HG02884 (cell line): ENCODE measurements at regions not wholly inside any gene's neighbourhood (a gene's known extent, or its start where the extent isn't known, plus 50 kb on each side); places are given as distances from the start of the nearest gene placed in this dataset.
A peak's percentile ranks its signal among the peaks of the same experiment; 100 is the strongest.

Experiments
- ATAC-seq: cut with Tn5 transposase; IDR thresholded peaks from one replicate; pipeline ENCODE4 v1.9.1; 2021; ENCODE audit warnings: mild to moderate bottlenecking, moderate library complexity; ENCODE audit not compliant: unreplicated experiment

DNA sequence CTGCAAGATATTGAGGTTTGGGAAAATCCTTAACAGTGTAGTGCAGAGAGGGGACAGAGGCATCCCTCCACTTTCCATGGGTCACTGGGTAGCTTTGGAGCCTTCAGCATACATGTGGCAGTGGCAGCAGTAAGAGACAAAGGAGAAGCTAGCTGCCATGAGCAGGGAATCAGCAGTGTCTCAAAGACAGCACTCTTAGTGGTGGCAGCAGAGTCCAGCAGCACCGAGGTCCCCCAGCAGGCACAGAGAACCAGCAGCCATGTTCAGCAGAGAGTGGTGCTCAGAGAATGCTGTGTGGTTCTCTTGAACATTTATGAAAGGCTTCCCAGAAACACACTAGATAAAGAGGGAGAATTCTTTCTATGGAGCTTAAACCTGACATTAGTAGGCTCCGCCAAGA is 308.5 kb downstream of the CENPC start:
- no peak for ATAC-seq

DNA sequence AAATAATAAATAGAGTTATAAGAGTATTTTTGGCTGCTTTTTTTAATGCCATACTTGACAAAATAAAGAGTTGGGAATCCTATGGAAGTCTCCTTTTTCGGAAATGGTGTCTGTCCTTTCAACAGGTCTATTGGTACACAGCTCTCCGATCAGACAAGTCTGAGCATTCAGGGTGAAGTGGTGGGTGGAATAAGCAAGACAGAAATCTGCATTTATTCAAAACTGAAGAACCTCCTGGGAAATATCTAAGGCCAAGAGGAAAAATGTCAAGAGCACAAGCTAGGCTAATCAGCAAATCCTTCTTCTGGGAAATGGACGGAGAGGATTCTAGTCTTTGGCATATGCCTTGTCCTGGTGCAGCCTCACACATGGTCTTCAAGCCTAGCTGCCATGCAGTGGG is 309.0 kb downstream of the CENPC start:
- ATAC-seq, result no peak

DNA sequence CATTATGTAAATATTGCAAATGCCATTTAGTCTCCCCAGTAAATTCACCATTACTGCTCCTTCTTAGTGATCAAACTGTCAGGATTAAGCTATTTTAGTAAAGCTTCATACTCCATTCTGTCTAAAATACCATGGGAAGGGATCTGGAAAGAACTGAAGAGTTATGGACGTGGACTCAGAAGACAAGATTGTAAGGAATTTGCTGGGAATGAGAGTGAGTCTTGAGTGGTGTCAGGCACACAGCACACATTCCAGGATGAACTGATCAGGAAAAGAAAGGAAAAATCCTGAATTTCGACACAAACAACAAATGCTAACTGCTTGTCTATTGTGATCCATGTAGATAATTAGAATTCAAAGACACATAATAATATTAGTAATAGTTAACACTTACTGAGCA is 311.0 kb downstream of the CENPC start:
- no peak for ATAC-seq

DNA sequence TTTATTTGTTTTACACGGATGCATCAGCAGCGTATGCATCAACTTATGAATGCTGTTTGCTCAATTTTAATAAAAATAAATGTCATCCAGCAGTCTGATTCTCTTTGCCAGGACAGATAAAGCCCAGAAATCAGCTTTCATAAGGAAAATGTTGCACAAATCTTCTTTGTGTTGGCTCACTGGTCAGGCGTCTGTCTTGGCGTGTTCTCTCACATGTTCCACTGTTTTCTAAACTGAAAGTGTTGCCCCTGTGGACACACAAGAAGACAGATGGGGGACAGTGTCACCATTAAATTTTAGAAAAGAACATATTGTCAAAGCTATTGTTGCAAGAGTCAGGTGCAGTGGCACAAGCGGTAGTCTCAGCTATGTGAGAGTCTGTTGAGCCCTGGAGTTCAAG is 316.2 kb downstream of the CENPC start:
- ATAC-seq, result no peak

DNA sequence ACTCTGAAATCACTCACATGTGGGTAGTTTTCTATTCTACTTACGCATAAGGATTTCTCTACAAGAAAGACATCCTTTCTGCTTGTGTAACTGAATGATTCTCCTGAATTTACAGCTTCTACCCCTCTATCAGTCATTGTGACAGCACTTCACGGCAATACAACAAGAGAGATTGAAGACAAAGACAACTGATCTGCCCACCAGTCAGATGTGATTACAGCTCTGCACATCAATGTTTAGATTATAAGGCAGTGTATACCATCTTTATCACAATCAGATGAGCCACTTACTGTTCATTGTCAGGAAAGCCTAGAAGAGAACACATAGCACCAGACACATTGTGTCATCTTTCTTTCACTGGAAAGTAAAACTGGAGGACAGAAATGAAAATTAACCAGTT is 324.4 kb downstream of the CENPC start:
- no peak for ATAC-seq

DNA sequence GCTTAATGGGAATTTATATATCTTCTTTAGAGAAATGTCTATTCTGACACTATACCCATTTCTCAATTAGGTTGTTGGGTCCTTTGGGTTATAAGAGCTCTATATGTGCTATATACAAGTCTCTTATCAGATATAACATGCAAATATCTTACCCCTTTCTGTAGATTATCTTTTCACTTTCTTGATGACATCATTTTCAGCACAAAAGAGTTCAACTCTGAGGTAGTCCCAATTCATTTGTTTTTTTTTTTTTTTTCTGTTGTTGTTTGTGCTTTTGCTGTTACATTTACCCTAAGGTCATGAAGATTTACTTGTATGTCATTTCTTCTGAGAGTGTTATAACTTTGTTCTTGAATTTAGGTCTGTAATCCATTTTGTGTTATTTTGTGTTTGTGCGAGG is 326.4 kb downstream of the CENPC start:
- ATAC-seq, result no peak

DNA sequence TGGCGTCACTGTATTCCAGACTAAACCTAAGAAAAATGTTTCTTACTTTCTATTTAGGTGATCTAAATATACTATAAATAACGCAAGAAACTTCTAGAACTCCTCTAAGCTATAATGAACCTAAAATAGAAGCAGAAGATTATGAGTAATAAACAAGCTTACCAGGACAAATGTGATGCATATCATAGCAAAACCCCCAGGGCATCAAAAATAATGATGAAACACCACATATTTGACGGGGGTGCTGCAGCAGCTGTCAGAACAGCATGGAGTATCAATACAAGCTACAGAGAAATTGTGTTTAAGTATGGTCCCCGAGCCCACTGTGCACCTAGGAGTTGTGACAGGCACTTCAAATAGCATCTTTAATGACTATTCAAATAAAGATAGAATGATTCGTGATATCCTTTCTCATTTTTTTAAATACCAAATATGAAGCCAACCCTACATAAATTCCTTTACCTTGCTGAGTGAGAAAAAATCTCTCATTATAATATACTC is 337.3 kb downstream of the CENPC start:
- no peak for ATAC-seq

DNA sequence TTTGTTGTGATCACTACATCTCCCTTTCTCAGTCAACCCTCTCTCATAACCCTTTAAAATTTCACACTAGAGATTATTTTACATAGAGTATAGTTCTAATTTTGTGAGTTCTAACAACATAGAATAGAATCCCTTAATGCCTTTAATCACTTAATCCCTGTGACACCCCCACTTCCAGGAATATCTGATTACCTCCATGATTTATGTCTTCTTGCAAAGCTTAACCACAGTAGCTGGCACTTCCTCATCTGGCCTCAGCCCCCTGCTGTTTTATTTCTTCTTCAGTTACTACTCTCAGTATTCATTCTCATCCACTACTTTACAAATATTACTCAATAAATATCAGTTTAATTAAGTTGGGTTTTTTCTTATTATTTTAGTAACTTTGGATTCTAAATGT is 340.9 kb downstream of the CENPC start:
- ATAC-seq, result no peak

DNA sequence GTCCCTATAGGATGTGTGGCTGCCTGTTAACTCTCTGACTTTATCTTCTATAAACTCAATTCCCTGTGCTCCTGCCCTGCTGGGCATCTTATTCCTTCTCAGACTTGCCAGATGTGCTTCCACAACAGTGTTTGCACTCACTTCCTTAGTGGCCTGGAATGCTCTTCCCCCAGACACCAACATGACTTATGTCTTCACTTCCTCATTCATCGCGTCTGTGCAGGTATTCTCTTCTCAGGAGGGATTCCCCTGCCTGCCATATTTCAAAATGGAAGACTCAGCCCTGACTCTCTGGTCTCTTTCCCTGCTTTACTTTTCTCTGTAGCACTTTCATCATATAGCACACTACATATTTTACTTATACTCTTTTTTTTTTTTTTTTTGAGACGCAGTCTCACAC is 344.0 kb downstream of the CENPC start:
- peak; percentile 54 for ATAC-seq

DNA sequence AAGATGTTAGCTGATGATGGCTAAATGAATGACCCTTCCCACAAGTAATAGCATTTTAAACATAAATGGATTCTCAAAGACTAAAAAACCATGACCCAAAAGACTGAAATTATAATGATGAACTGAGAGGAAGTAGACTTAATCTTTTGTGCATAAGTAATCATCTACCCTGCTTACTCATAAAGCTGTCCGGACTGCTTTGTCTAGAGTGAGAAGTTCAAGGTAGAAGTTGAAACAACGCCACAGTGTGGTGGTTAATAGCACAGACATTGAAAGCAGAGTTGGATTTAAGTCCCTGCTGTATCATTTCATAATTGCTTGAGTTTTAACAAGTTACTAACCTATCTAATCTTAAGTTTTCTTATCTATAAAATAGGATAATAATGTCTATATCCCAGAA is 346.6 kb downstream of the CENPC start:
- ATAC-seq, result no peak

DNA sequence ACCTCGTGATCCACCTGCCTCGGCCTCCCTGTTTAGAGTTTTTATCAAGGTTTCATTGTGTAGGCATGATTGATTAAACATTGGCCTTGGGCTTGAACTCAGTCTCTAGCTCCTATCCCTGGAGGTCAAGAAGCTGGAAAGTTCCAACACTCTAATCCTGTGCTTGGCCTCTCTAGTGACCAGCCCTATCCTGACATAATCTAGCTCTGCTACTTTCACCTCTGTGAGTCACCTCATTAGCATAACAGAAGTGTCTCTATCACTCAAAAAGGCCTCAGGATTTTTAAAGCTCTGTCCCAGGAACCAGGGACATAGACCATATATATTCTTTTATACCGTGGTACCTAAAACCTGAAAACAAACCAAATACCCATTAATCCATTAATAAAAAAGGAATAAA is 377.5 kb downstream of the CENPC start:
- no peak for ATAC-seq

DNA sequence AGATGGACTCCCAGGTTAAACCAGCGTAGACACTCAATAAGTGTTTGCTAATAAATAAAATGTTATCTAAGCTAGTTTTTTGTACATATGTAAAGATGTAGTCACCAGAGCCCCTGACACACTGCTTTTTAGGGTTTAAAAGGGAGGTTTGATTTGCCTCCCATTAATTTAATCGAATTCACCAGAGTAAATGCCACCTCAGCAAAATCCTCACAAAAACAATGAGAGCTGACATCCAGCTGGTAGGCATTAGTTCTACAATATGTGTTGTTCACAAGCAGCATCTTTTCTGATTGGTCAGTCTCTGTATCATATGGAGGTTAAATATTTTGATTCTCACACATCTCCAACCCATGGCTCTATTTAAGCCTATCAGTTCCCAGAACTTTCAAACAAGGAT is 382.6 kb downstream of the CENPC start:
- no peak for ATAC-seq

DNA sequence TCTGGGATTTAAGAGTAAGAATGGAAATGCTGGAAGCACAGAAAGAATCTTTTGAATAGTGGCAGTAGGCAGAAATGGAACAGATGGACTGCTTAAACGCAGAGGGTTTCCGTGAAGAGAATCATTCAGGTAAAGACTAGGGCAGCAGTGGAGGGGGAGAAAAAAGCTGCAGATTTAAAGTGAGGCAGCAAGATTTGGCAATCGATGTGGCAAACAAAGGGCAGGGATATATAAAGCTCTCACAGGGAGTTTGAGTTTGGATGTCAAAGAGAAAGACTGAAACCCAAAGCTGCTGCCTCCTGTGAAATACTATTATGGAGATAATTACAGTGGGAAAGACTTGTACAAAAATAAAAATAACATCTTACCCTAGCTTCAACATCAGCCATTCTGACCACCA is 384.0 kb downstream of the CENPC start:
- ATAC-seq, result no peak

DNA sequence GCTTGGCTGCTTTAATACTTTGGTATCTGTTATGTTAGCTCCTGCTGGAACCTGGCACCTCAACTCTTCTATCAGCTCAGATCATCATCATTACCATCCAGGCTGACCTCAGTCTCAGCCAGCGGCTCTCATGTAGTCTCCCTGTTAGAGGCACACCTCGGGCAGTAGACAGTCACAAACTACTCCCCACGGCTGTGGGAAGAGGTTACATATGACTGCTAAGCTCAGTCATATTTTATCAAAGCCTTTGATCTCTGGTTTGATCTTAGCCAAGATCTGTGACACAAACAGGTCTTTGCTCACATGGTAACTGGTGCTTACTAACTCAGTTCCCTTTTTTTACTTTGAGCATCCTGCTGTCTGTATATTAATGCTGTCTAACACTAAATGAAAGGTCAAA is 384.9 kb downstream of the CENPC start:
- ATAC-seq, result no peak

DNA sequence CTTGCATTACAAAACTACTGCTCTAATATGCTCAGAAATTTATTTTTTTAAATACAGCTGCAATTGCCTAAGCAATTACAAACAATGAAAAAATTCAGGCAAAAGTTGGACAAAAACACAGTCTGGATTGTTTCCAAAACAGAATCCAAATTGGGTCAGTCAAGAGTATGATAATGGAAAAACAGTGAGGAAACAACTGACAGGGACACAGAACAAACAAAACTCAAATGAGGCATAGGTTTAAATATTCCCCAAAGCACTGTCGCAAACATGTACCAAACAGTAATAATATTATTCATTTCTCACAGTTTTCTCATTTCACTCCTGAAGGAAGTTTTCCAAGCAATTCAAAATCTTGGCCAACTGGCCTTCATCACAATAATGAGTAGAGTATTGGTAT is 386.6 kb downstream of the CENPC start:
- no peak for ATAC-seq

DNA sequence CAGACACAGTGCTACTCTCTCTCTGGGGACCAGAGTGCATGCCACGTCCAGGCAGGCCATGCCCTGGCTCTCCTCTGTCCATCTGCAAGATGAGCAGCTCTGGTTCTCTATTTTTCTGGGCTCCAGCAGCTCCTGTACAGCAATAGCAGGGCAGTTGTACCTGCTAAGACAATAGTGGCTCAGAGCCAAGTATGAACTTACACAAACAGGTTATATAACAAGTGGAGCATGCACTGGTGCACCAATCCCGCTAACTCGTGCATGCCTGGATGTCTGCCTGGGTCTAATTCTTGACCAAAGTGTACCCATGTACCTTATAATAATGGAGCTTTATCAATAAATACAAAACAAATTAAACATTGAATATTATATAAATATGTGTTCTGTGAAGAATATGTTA is 392.3 kb downstream of the CENPC start:
- ATAC-seq, result no peak

DNA sequence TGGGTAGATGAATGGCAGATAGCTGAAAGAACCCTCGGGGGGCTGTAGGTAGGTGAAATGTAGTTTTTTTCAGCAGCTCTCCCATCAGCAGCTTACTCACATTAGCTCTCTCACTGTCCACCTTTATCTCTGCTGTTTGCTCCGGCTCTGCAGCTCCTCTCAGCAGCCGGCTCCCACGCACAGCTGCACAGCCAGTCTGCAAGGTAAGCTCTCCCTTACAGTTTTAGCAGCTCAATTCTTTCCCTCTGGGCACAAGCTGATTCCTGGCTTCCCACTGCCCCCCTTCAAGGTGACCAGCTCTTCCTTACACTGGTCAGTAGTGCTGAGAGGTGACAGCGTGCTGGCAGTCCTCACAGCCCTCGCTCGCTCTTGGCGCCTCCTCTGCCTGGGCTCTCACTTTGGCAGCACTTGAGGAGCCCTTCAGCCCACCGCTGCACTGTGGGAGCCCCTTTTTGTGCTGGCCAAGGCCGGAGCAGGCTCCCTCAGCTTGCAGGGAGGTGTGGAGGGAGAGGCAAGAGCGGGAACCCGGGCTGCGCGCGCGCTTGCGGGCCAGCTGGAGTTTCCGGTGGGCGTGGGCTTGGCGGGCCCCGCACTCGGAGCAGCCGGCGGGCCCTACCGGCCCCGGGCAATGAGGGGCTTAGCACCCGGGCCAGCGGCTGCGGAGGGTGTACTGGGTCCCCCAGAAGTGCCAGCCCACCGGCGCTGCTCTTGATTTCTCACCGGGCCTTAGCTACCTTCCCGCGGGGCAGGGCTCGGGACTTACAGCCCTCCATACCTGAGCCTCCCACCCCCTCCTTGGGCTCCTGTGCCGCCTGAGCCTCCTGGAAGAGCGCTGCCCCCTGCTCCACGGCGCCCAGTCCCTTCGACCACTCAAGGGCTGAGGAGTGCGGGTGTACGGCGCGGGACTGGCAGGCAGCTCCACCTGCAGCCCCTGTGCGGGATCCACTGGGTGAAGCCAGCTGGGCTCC is 393.6 kb downstream of the CENPC start:
- ATAC-seq, result no peak

DNA sequence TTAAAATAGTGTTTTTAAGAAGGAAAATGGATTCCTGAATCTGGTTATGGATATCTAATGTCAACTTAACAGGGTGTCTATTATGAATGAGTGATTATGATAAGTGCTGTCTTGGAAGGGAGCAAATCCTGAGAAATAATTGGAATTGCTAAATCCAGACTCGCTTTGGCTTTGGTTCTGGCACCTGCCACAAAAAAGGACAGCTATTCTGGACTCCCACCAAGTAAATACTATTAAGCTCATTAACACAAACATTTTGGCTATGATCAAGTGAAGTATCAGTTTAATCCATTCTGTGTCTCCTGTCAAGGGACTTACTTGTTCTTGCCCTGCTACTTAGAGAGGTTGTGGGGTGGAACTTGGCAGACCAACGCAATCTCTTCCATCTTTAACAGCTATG is 403.7 kb downstream of the CENPC start:
- no peak for ATAC-seq

DNA sequence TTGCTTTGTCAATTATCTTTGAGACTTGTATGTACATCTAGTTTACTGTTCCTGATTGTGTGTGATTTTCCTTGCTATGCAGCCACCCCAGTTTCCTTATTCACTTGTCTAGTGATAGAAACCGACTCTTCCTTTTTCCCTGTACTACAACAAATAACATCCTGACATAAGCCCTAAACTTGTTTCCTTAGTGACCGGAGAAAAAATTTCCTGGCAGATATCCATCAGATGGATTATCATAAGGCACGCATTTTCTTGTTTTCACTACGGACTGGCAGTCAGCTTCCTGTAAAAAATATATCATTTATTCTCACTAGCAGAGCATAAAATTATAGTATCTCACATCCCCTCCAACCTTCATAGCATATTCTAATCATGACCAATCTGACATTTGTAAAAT is 410.7 kb downstream of the CENPC start:
- ATAC-seq, result no peak

DNA sequence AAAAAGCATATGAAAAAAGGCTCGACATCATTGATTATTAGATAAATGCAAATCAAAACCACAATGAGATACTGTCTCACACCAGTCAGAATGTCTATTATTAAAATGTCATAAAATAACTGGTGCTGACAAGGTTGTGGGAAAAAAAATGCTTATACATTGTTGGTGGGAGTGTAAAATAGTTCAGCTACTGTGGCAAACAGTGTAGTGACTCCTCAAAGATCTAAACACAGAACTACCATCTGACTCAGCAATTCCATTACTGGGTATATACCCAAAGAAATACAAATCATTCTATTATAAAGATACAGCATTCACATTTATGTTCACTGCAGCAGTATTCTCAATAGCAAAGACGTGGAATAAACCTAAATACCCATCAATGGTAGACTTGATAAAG is 412.1 kb downstream of the CENPC start:
- ATAC-seq, result no peak

DNA sequence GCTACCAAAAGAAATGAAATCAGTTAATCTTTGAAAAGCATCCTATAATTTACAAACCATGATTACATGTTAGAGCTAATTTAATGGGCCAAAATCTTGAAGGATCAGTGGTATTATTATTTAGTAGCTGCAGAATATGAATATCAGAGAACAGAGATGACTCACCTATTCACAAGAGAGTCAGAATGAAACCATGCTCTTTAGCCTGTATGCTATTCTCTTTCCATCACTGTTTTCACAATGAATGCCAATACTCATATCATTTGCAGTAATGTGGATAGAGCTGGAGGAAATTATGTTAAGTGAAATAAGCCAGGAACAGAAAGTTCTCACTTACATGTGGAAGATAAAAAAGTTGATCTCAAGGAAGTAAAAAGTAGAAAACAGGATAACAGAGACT is 414.1 kb downstream of the CENPC start:
- ATAC-seq, result peak; percentile 98

DNA sequence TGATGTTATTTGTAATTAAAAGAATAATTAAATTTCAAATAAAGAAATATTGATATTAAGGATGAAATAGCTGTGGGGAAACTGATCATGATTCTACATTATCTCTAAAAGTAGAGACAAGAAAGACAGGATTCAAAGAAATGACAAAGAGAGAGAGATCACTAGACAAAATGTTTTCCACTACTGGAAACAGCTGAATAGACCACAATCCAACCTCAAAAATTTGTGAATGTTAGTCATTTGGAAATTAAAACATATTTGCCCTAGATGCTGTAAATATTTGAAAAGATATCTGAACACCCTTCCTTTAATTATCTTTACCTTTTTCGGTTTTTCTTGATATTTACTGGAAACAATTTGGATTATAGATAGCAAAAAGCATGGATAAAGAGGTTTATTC is 414.9 kb downstream of the CENPC start:
- ATAC-seq, result no peak

DNA sequence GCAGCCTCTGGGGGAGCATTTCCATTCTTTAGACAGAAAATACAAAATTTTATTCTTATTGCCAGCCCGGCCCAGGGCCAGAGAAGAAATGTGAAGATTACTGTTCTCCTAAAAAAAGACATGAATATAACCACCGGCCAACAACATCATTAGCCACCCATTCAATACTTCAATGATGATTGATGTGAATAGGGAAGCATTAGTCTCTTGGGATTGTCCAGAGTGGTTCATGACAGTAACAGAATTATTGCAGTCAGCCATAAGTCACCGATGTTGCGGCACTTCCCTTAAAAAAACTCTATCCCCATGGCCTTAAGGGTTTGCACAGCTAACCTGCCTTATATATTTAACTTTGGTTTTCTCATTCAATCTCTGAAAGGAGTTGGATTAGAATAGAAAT is 418.7 kb downstream of the CENPC start:
- ATAC-seq, result no peak
